GM19193 (cell line): ENCODE measurements at regions not wholly inside any gene's neighbourhood (a gene's known extent, or its start where the extent isn't known, plus 50 kb on each side); places are given as distances from the start of the nearest gene placed in this dataset.

ENCODE experiments used
- POLR2A ChIP-seq: IDR thresholded peaks from 4 replicates; pipeline ENCODE4 v1.6.1; 2011; ENCODE audit not compliant: insufficient read depth, insufficient read length; ENCODE audit errors: extremely low read depth

- no peak for TF ChIP-seq POLR2A
Measured at GRCh38 chr5:167285591-167285990, 1005.9 kb upstream of the WWC1 start.

- TF ChIP-seq POLR2A = no peak
Measured at GRCh38 chr5:167286891-167287290, 1004.6 kb upstream of the WWC1 start.

GRCh38 chr5:167290478-167290877, 1001.0 kb upstream of the WWC1 start:
- no peak for TF ChIP-seq POLR2A

- TF ChIP-seq POLR2A = no peak
Measured at GRCh38 chr5:167294882-167295680, 996.4 kb upstream of the WWC1 start.

GRCh38 chr5:167295681-167296005, 995.8 kb upstream of the WWC1 start:
- no peak for TF ChIP-seq POLR2A

- TF ChIP-seq POLR2A = no peak
Measured at GRCh38 chr5:167296066-167296465, 995.4 kb upstream of the WWC1 start.

- no peak for TF ChIP-seq POLR2A
Measured at GRCh38 chr5:167296661-167297060, 994.8 kb upstream of the WWC1 start.

- TF ChIP-seq POLR2A = no peak
Measured at GRCh38 chr5:167303582-167303981, 987.9 kb upstream of the WWC1 start.

- no peak for TF ChIP-seq POLR2A
Measured at GRCh38 chr5:167304834-167305469, 986.5 kb upstream of the WWC1 start.

- no peak for TF ChIP-seq POLR2A
Measured at GRCh38 chr5:167305591-167306213, 985.7 kb upstream of the WWC1 start.

GRCh38 chr5:167307042-167307441, 984.4 kb upstream of the WWC1 start:
- TF ChIP-seq POLR2A = no peak

- TF ChIP-seq POLR2A = no peak
Measured at GRCh38 chr5:167308466-167308865, 983.0 kb upstream of the WWC1 start.

- TF ChIP-seq POLR2A = no peak
Measured at GRCh38 chr5:167309941-167310517, 981.4 kb upstream of the WWC1 start.

- no peak for TF ChIP-seq POLR2A
Measured at GRCh38 chr5:167311340-167311739, 980.1 kb upstream of the WWC1 start.

GRCh38 chr5:167312225-167312624, 979.2 kb upstream of the WWC1 start:
- no peak for TF ChIP-seq POLR2A

- no peak for TF ChIP-seq POLR2A
Measured at GRCh38 chr5:167315762-167316161, 975.7 kb upstream of the WWC1 start.
